ENCODE measurements at regions not wholly inside any gene's neighbourhood (a gene's known extent, or its start where the extent isn't known, plus 50 kb on each side); places are given as distances from the start of the nearest gene placed in this dataset.

- Histone ChIP-seq H3K4me1 (ENCODE audit: control insufficient read depth, extremely low read depth, insufficient read depth, low read length) (no peaks in the 10 kb centered on the region), H3K27ac (ENCODE audit: control insufficient read depth, insufficient read depth, low read length) (no peak overlapping the region), H3K27me3 (ENCODE audit: control insufficient read depth, extremely low read depth, insufficient read depth, low read length) (no peaks in the 10 kb centered on the region), H2AFZ (ENCODE audit: control insufficient read depth, low read length) (no peak overlapping the region), H3K9ac (ENCODE audit: control insufficient read depth, extremely low read depth, insufficient read depth, low read length) (no peak overlapping the region), H3K4me2 (ENCODE audit: control insufficient read depth, extremely low read depth, insufficient read depth, low read depth, low read length) (no peak overlapping the region), H3K9me1 (ENCODE audit: control insufficient read depth, extremely low read depth, insufficient read depth, low read length) (no peaks in the 10 kb centered on the region), H3K79me2 (ENCODE audit: control insufficient read depth, insufficient read depth, low read length) (no peaks in the 10 kb centered on the region), H4K20me1 (ENCODE audit: control insufficient read depth, extremely low read depth, insufficient read depth, low read length) (no peaks in the 10 kb centered on the region), H3K36me3 (ENCODE audit: control insufficient read depth in 2 of 2, extremely low read depth in 1 of 2, insufficient read depth in 2 of 2, low read length in 2 of 2) (no peaks in the 10 kb centered on the region), H3K9me3 (ENCODE audit: control insufficient read depth, low read depth, low read length) (no peaks in the 10 kb centered on the region), H3K4me3 (ENCODE audit: control insufficient read depth in 2 of 3, extremely low read depth in 1 of 3, insufficient read depth in 2 of 3, low read depth in 1 of 3, low read length in 3 of 3) (no peak overlapping the region)
- TF ChIP-seq CTCF (optimal IDR thresholded peaks at IDR 0.05 in 1 of 3, IDR thresholded peaks at IDR 0.05 in 1 of 3, conservative IDR thresholded peaks at IDR 0.05 in 1 of 3; ENCODE audit: extremely low read depth in 1 of 3, insufficient read depth in 2 of 3, low read length in 3 of 3) (no peak), EZH2 (IDR thresholded peaks at IDR 0.05; ENCODE audit: low read length) (no peak)
- dilution Hi-C loops (cut with MboI; ENCODE audit: extremely low pct_ligation_motif_present, low sequenced_read_pairs), result no loop called here
- DNase-seq (ENCODE audit: low read depth, low spot score), result no peak
- no peak for FAIRE-seq
These were observed 349.0 kb downstream of the PRL start for GRCh38 chr6:21947731-21948386.

GRCh38 chr6:21949211-21949801 is 347.5 kb downstream of the PRL start:
- TF ChIP-seq EZH2 (IDR thresholded peaks at IDR 0.05; ENCODE audit: low read length), result no peak
- no peak for TF ChIP-seq CTCF (optimal IDR thresholded peaks at IDR 0.05 in 1 of 3, IDR thresholded peaks at IDR 0.05 in 1 of 3, conservative IDR thresholded peaks at IDR 0.05 in 1 of 3; ENCODE audit: extremely low read depth in 1 of 3, insufficient read depth in 2 of 3, low read length in 3 of 3)
- Histone ChIP-seq H3K36me3 (ENCODE audit: control insufficient read depth in 2 of 2, extremely low read depth in 1 of 2, insufficient read depth in 2 of 2, low read length in 2 of 2) (no peaks in the 10 kb centered on the region), H2AFZ (ENCODE audit: control insufficient read depth, low read length) (no peak overlapping the region), H3K79me2 (ENCODE audit: control insufficient read depth, insufficient read depth, low read length) (no peaks in the 10 kb centered on the region), H3K27me3 (ENCODE audit: control insufficient read depth, extremely low read depth, insufficient read depth, low read length) (no peaks in the 10 kb centered on the region), H4K20me1 (ENCODE audit: control insufficient read depth, extremely low read depth, insufficient read depth, low read length) (no peaks in the 10 kb centered on the region), H3K9me3 (ENCODE audit: control insufficient read depth, low read depth, low read length) (no peaks in the 10 kb centered on the region), H3K9me1 (ENCODE audit: control insufficient read depth, extremely low read depth, insufficient read depth, low read length) (no peaks in the 10 kb centered on the region), H3K4me1 (ENCODE audit: control insufficient read depth, extremely low read depth, insufficient read depth, low read length) (no peaks in the 10 kb centered on the region), H3K4me2 (ENCODE audit: control insufficient read depth, extremely low read depth, insufficient read depth, low read depth, low read length) (no peak overlapping the region), H3K4me3 (ENCODE audit: control insufficient read depth in 2 of 3, extremely low read depth in 1 of 3, insufficient read depth in 2 of 3, low read depth in 1 of 3, low read length in 3 of 3) (no peak overlapping the region), H3K9ac (ENCODE audit: control insufficient read depth, extremely low read depth, insufficient read depth, low read length) (no peak overlapping the region), H3K27ac (ENCODE audit: control insufficient read depth, insufficient read depth, low read length) (no peak overlapping the region)
- FAIRE-seq, result no peak
- no peak for DNase-seq (ENCODE audit: low read depth, low spot score)
- dilution Hi-C loops (cut with MboI; ENCODE audit: extremely low pct_ligation_motif_present, low sequenced_read_pairs), result no loop called here

Measured in keratinocyte (primary cell).